H9 (cell line): ENCODE measurements at regions not wholly inside any gene's neighbourhood (a gene's known extent, or its start where the extent isn't known, plus 50 kb on each side); places are given as distances from the start of the nearest gene placed in this dataset.

Experiments used
- DNase-seq: peaks from one replicate; pipeline ENCODE4 v3.0.0-alpha.2; 2017
- H2AFZ ChIP-seq: one replicate; pipeline ENCODE4 v1.6.1; 2013; ENCODE audit warnings: mild to moderate bottlenecking, low read length, control low read depth, moderate library complexity
- H2AK5ac ChIP-seq: 2 replicates; pipeline ENCODE4 v1.6.1; 2013; ENCODE audit warnings: low read length, control low read depth, mixed read lengths; ENCODE audit not compliant: insufficient read length
- H2BK120ac ChIP-seq: one replicate; pipeline ENCODE4 v1.6.1; 2013; ENCODE audit warnings: low read depth, mild to moderate bottlenecking, low read length, control low read depth, inconsistent platforms; ENCODE audit not compliant: poor library complexity, severe bottlenecking
- H2BK12ac ChIP-seq: 2 replicates; pipeline ENCODE4 v1.6.1; 2013; ENCODE audit warnings: low read length, control low read depth, mixed read lengths, low read depth; ENCODE audit not compliant: insufficient read length
- H2BK15ac ChIP-seq: 2 replicates; pipeline ENCODE4 v1.6.1; 2013; ENCODE audit warnings: low read depth, low read length, control low read depth
- H2BK20ac ChIP-seq: one replicate; pipeline ENCODE4 v1.6.1; 2013; ENCODE audit warnings: low read depth, mild to moderate bottlenecking, low read length, control low read depth, inconsistent platforms; ENCODE audit not compliant: poor library complexity, severe bottlenecking
- H2BK5ac ChIP-seq: 2 replicates; pipeline ENCODE4 v1.6.1; 2013; ENCODE audit warnings: low read length, control low read depth, mixed read lengths; ENCODE audit not compliant: insufficient read length
- H3K14ac ChIP-seq: 2 replicates; pipeline ENCODE4 v1.6.1; 2013; ENCODE audit warnings: low read length, control low read depth; ENCODE audit not compliant: insufficient read depth
- H3K18ac ChIP-seq: 2 replicates; pipeline ENCODE4 v1.6.1; 2013; ENCODE audit warnings: low read depth, mild to moderate bottlenecking, mixed read lengths, low read length, control low read depth; ENCODE audit not compliant: insufficient read length
- H3K23ac ChIP-seq: 2 replicates; pipeline ENCODE4 v1.6.1; 2013; ENCODE audit warnings: low read length, control low read depth, mixed read lengths, low read depth; ENCODE audit not compliant: insufficient read length
- H3K23me2 ChIP-seq: 2 replicates; pipeline ENCODE4 v1.6.1; 2013; ENCODE audit warnings: low read depth, mild to moderate bottlenecking, mixed read lengths, low read length, control low read depth; ENCODE audit not compliant: insufficient read length, poor library complexity, severe bottlenecking
- H3K27ac ChIP-seq: 2 replicates; pipeline ENCODE4 v1.5.1; 2013; ENCODE audit warnings: low read length, control low read depth, mixed read lengths, low read depth; ENCODE audit not compliant: insufficient read length
- H3K27me3 ChIP-seq: 2 replicates; pipeline ENCODE4 v1.6.1; 2013; ENCODE audit warnings: low read length, control low read depth, inconsistent platforms; ENCODE audit not compliant: insufficient read depth
- H3K4ac ChIP-seq: 2 replicates; pipeline ENCODE4 v1.6.1; 2013; ENCODE audit warnings: low read depth, mild to moderate bottlenecking, control low read depth, inconsistent platforms, low read length, moderate library complexity
- H3K4me1 ChIP-seq: 2 replicates; pipeline ENCODE4 v1.6.1; 2013; ENCODE audit warnings: low read length, control low read depth, inconsistent platforms; ENCODE audit not compliant: insufficient read depth
- H3K4me2 ChIP-seq: 2 replicates; pipeline ENCODE4 v1.6.1; 2013; ENCODE audit warnings: low read length, control low read depth, mixed read lengths; ENCODE audit not compliant: insufficient read length, insufficient read depth
- H3K56ac ChIP-seq: 2 replicates; pipeline ENCODE4 v1.6.1; 2013; ENCODE audit warnings: low read depth, mild to moderate bottlenecking, mixed read lengths, low read length, control low read depth; ENCODE audit not compliant: insufficient read length
- H3K79me1 ChIP-seq: 2 replicates; pipeline ENCODE4 v1.6.1; 2013; ENCODE audit warnings: low read depth, mild to moderate bottlenecking, moderate library complexity, low read length, control low read depth, inconsistent platforms; ENCODE audit not compliant: insufficient read depth, poor library complexity, severe bottlenecking
- H3K79me2 ChIP-seq: 2 replicates; pipeline ENCODE4 v1.6.1; 2013; ENCODE audit warnings: low read length, control low read depth, inconsistent platforms; ENCODE audit not compliant: insufficient read depth
- H3K9ac ChIP-seq: 2 replicates; pipeline ENCODE4 v1.6.1; 2013; ENCODE audit warnings: low read length, control low read depth, mixed read lengths; ENCODE audit not compliant: insufficient read length; ENCODE audit errors: extremely low read depth
- H3K9me3 ChIP-seq: one replicate; pipeline ENCODE4 v1.6.1; 2013; ENCODE audit warnings: low read depth, low read length, inconsistent platforms; ENCODE audit not compliant: control insufficient read depth
- H3T11ph ChIP-seq: one replicate; pipeline ENCODE4 v1.6.1; 2013; ENCODE audit warnings: mild to moderate bottlenecking, low read length, control low read depth, inconsistent platforms
- H4K20me1 ChIP-seq: one replicate; pipeline ENCODE4 v1.6.1; 2013; ENCODE audit not compliant: control insufficient read depth, insufficient read length, insufficient read depth
- H4K5ac ChIP-seq: 2 replicates; pipeline ENCODE4 v1.6.1; 2013; ENCODE audit warnings: low read depth, mild to moderate bottlenecking, mixed read lengths, low read length, control low read depth; ENCODE audit not compliant: insufficient read length
- H4K8ac ChIP-seq: replicated peaks from 2 replicates; pipeline ENCODE4 v1.6.1; 2013; ENCODE audit warnings: low read length, control low read depth, mixed read lengths, low read depth; ENCODE audit not compliant: insufficient read length
- H4K91ac ChIP-seq: 2 replicates; pipeline ENCODE4 v1.6.1; 2013; ENCODE audit warnings: low read depth, mild to moderate bottlenecking, moderate library complexity, mixed read lengths, low read length, control low read depth; ENCODE audit not compliant: insufficient read length
- H3K27ac Mint-ChIP-seq, 3 experiments: 2 replicates in 2 of 3; 3 replicates in 1 of 3; pipeline ENCODE4 v1.8.0; 2020 to 2021; ENCODE audit warnings: mixed read lengths in 3 of 3, mild to moderate bottlenecking in 1 of 3, moderate library complexity in 1 of 3
- H3K27me3 Mint-ChIP-seq: 2 replicates; pipeline ENCODE4 v1.8.0; 2021; ENCODE audit warnings: low read depth, mild to moderate bottlenecking, moderate library complexity, mixed read lengths
- H3K36me3 Mint-ChIP-seq, 3 experiments: 2 replicates in 2 of 3; 3 replicates in 1 of 3; pipeline ENCODE4 v1.8.0; 2020 to 2021; ENCODE audit warnings: low read depth in 3 of 3, mixed read lengths in 3 of 3; ENCODE audit not compliant: insufficient read depth in 1 of 3
- H3K4me1 Mint-ChIP-seq, 2 experiments: 2 replicates each; pipeline ENCODE4 v1.8.0; 2020; ENCODE audit warnings: mixed read lengths in 2 of 2
- H3K4me3 Mint-ChIP-seq, 2 experiments: 2 replicates in 1 of 2; 3 replicates in 1 of 2; pipeline ENCODE4 v1.8.0; 2020 to 2021; ENCODE audit warnings: mild to moderate bottlenecking in 2 of 2, mixed read lengths in 2 of 2, moderate library complexity in 1 of 2
- H3K9me3 Mint-ChIP-seq, 2 experiments: 2 replicates in 1 of 2; 3 replicates in 1 of 2; pipeline ENCODE4 v1.8.0; 2020; ENCODE audit warnings: mild to moderate bottlenecking in 2 of 2, mixed read lengths in 2 of 2, moderate library complexity in 1 of 2
- CTCF ChIP-seq: fragments of 200-600 bp; sonication (generic); conservative IDR thresholded peaks from 3 replicates; pipeline ENCODE4 v1.8.0; 2021; ENCODE audit warnings: antibody characterized with exemption, mild to moderate bottlenecking
- WGBS: extraction: QIAGEN DNeasy Blood & Tissue Kit; methylation state at CpG from one replicate; pipeline ENCODE4 v1.1.7; 2013; ENCODE audit warnings: missing lambda C conversion rate, low lambda C conversion rate, mixed read lengths; ENCODE audit not compliant: insufficient read length; ENCODE audit errors: extremely low coverage; 5-methylcytosine and 5-hydroxymethylcytosine counted together

- Histone ChIP-seq H3K23ac (no peak overlapping the region), H4K20me1 (no peaks in the 10 kb centered on the region), H2AK5ac (no peak overlapping the region), H3K27ac (no peak overlapping the region), H4K5ac (no peak overlapping the region), H3K27me3 (no peaks in the 10 kb centered on the region), H3K9ac (no peak overlapping the region), H3K4me2 (no peak overlapping the region), H3K14ac (no peak overlapping the region), H3K79me2 (no peaks in the 10 kb centered on the region), H3K4ac (no peak overlapping the region), H4K91ac (no peak overlapping the region), H2BK12ac (no peak overlapping the region), H2AFZ (no peak overlapping the region), H2BK120ac (no peak overlapping the region), H3K56ac (no peak overlapping the region), H3K4me1 (no peaks in the 10 kb centered on the region), H2BK5ac (no peak overlapping the region), H3K23me2 (no peaks in the 10 kb centered on the region), H2BK15ac (no peak overlapping the region), H4K8ac (no peak overlapping the region), H3K79me1 (no peaks in the 10 kb centered on the region), H2BK20ac (no peak overlapping the region), H3K18ac (no peak overlapping the region), H3K9me3 (no peaks in the 10 kb centered on the region), H3T11ph (no peak overlapping the region)
- H3K4me1 Mint-ChIP-seq: no peaks in the 10 kb centered on the region
- DNase-seq: no peak
- no peak for TF ChIP-seq CTCF
- no CpG with 5 or more reads among the region's 3 CpGs for WGBS
- H3K27ac Mint-ChIP-seq: no peak overlapping the region
- no peaks in the 10 kb centered on the region for H3K9me3 Mint-ChIP-seq
- H3K36me3 Mint-ChIP-seq: no peaks in the 10 kb centered on the region
- H3K4me3 Mint-ChIP-seq: no peak overlapping the region
- peaks cover 25% of the 10 kb centered on the region for H3K27me3 Mint-ChIP-seq
These were observed 64.9 kb upstream of the PARP11 start for GRCh38 chr12:3938042-3938544.
